Right lobe of liver (tissue), 6 donors: ENCODE measurements at regions not wholly inside any gene's neighbourhood (a gene's known extent, or its start where the extent isn't known, plus 50 kb on each side); places are given as distances from the start of the nearest gene placed in this dataset.

Experiments
- ATAC-seq, 4 donors: fragments of 200-7000 bp; cut with Tn5 transposase; one replicate each; pipeline ENCODE4 v1.9.1; 2020; ENCODE audit warnings: mild to moderate bottlenecking in 4 of 4, moderate library complexity in 4 of 4
- DNase-seq, 3 donors: peaks; one replicate each; pipeline ENCODE4 v3.0.0-alpha.2; 2020
- H3K27ac ChIP-seq, 3 donors: fragments of 200-600 bp; one replicate each; pipeline ENCODE4 v1.8.0; 2022
- H3K27me3 ChIP-seq, 2 donors: fragments of 200-600 bp; one replicate each; pipeline ENCODE4 v1.8.0; 2022
- H3K36me3 ChIP-seq, 4 donors: fragments of 200-600 bp; sonication (generic) in 1 of 4; one replicate each; pipeline versions ENCODE4 v1.5.1 to v1.8.0; 2017 to 2022; ENCODE audit warnings: control low read depth in 1 of 4
- H3K4me1 ChIP-seq, 4 donors: fragments of 200-600 bp; sonication (generic) in 1 of 4; one replicate each; pipeline versions ENCODE4 v1.5.1 to v1.8.0; 2017 to 2022; ENCODE audit warnings: control low read depth in 1 of 4
- H3K4me3 ChIP-seq, 3 donors: fragments of 200-600 bp; one replicate each; pipeline ENCODE4 v1.8.0; 2022
- H3K9me3 ChIP-seq, 4 donors: fragments of 200-600 bp; sonication (generic) in 1 of 4; one replicate each; pipeline versions ENCODE4 v1.5.1 to v1.8.0; 2017 to 2022; ENCODE audit warnings: control low read depth in 1 of 4
- POLR2A ChIP-seq: fragments of 450-650 bp; IDR thresholded peaks from one replicate; pipeline ENCODE4 v1.6.1; 2017; ENCODE audit warnings: antibody characterized with exemption, mild to moderate bottlenecking
- WGBS: methylation state at CpG from one replicate; pipeline ENCODE4 v1.1.6; 2018; ENCODE audit warnings: low coverage, low lambda C conversion rate; ENCODE audit not compliant: insufficient coverage; ENCODE audit errors: missing lambda C conversion rate; 5-methylcytosine and 5-hydroxymethylcytosine counted together
- intact Hi-C, 2 donors: fragments of 100-400 bp; cut with DNase I; formaldehyde crosslinking; loops; one replicate each; pipeline versions ENCODE4 v1.11.2 to v1.14.1; 2022
- TF ChIP-seq, protein P1 (sequence below), 4 donors: fragments of 200-600 bp in 3 of 4; fragments of 450-650 bp in 1 of 4; IDR thresholded peaks; one replicate each; pipeline versions ENCODE4 v1.5.1 to v1.8.0; 2016 to 2022; ENCODE audit warnings: antibody characterized with exemption in 4 of 4, mild to moderate bottlenecking in 2 of 4
- donor health status: DM: no; HTN: yes; CAD: no.
- donor health status: DM: no; HTN: no; CAD: no.
- donor health status: DM: no; HTN: no; CAD: no.
- donor health status: DM: no; HTN: yes; CAD: no.
- donor health status: DM: no; HTN: yes; CAD: no.

DNA sequence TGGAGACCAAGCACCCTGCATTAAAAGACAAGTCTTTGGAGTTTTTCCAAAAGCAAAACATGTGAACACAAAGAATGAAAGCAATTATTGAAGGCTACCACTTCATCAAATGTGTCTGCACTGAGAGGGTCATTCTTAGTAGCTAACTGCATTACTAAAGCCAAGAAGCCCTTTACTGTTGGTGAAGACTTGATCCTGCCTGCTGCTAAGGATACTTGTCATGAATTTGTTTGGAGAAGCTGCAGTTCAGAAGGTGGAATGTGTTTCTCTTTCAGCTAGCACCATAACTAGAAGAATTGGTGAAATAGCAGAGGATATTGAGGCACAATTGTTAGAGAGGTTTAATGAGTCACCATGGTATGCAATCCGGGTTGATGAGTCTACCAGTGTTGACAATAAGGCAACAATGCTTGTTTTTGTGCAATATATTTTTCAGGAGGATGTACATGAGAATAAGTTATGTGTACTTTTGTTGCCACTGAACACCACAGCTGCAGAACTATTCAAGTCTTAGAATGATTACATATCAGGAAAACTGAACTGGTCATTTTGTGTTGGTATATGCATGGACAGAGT lies 457.3 kb upstream of the ISX start:
- H3K27ac ChIP-seq, result no peak overlapping the region
- H3K27me3 ChIP-seq, result no peaks in the 10 kb centered on the region
- no peak for ATAC-seq
- H3K36me3 ChIP-seq, result no peaks in the 10 kb centered on the region
- no peaks in the 10 kb centered on the region for H3K4me1 ChIP-seq
- 31% methylated on average over 1 of the region's 1 CpG for WGBS
- H3K9me3 ChIP-seq, result no peaks in the 10 kb centered on the region
- H3K4me3 ChIP-seq, result no peak overlapping the region
- no peak for DNase-seq
- no peak for TF ChIP-seq POLR2A
- TF ChIP-seq, protein P1, sequence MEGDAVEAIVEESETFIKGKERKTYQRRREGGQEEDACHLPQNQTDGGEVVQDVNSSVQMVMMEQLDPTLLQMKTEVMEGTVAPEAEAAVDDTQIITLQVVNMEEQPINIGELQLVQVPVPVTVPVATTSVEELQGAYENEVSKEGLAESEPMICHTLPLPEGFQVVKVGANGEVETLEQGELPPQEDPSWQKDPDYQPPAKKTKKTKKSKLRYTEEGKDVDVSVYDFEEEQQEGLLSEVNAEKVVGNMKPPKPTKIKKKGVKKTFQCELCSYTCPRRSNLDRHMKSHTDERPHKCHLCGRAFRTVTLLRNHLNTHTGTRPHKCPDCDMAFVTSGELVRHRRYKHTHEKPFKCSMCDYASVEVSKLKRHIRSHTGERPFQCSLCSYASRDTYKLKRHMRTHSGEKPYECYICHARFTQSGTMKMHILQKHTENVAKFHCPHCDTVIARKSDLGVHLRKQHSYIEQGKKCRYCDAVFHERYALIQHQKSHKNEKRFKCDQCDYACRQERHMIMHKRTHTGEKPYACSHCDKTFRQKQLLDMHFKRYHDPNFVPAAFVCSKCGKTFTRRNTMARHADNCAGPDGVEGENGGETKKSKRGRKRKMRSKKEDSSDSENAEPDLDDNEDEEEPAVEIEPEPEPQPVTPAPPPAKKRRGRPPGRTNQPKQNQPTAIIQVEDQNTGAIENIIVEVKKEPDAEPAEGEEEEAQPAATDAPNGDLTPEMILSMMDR (IDR thresholded peaks at IDR 0.05), result no peak
- intact Hi-C loops, result no loop called here

DNA sequence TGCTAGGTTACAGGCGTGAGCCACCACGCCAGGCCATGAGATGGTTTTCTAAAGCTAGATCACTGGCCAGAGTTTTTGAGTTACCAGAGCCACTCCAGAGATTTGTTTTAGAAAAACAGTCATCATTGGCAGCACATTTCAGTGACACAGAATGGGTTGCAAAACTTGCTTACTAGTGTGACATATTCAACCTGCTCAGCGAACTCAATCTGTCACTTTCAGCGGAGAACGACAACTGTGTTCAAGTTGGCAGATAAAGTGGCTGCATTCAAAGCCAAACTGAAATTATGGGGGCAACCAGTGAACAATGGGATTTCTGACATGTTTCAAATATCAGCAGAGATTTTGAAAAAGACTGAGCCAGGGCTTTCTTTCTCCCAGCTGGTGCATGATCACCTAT lies 456.3 kb upstream of the ISX start:
- no peaks in the 10 kb centered on the region for H3K36me3 ChIP-seq
- intact Hi-C loops, result no loop called here
- TF ChIP-seq, protein P1 (IDR thresholded peaks at IDR 0.05), result no peak
- no peak for TF ChIP-seq POLR2A
- H3K4me1 ChIP-seq, result no peaks in the 10 kb centered on the region
- H3K27ac ChIP-seq, result no peak overlapping the region
- ATAC-seq (no peak), DNase-seq (no peak)
- no peaks in the 10 kb centered on the region for H3K27me3 ChIP-seq
- 82% methylated on average over 5 of the region's 5 CpGs for WGBS
- no peaks in the 10 kb centered on the region for H3K9me3 ChIP-seq
- no peak overlapping the region for H3K4me3 ChIP-seq

DNA sequence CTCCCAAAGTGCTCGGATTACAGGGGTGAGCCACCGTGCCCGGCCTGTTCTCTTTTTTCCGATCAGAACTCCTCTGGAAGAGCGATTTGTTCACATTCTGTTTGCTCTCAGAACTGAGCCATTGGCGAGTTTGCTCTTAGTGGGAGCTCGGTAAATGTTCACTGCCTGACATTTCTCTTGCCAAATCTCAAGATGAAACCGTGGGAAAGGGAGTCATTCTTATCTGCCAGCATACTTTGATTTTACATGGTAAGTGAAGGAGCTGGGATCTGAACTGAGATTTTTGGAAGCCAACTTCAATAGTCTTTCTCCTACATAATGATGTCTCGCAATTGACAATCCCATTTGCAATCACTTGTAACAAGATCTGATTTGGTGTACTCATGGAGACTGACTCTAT lies 445.8 kb upstream of the ISX start:
- no peaks in the 10 kb centered on the region for H3K4me1 ChIP-seq
- WGBS, result 67% methylated on average over 4 of the region's 9 CpGs
- H3K4me3 ChIP-seq, result no peak overlapping the region
- no peaks in the 10 kb centered on the region for H3K27me3 ChIP-seq
- no peaks in the 10 kb centered on the region for H3K9me3 ChIP-seq
- no peak overlapping the region for H3K27ac ChIP-seq
- DNase-seq (no peak), ATAC-seq (no peak)
- TF ChIP-seq, protein P1 (IDR thresholded peaks at IDR 0.05), result no peak
- TF ChIP-seq POLR2A, result no peak
- intact Hi-C loops, result no loop called here
- no peaks in the 10 kb centered on the region for H3K36me3 ChIP-seq

DNA sequence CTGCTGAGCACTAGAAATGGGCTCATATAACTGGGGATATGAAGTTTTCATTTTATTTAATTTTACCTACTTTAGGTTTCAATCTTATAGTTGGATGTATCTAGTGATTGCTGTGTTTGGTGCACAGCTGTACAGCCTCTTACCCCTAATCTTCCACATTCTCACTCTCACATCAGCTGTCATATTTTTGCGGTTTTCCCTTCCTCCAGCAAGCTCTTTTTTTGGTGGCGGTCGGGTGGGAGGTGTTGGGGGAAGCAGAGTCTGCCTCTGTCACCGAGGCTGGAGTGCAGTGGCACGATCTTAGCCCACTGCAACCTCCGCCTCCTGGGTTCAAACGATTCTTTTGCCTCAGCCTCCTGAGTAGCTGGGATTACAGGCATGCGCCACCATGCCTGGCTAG lies 445.1 kb upstream of the ISX start:
- ATAC-seq (no peak), DNase-seq (no peak)
- Histone ChIP-seq H3K9me3 (no peaks in the 10 kb centered on the region), H3K4me1 (no peaks in the 10 kb centered on the region), H3K27me3 (no peaks in the 10 kb centered on the region), H3K4me3 (no peak overlapping the region), H3K36me3 (no peaks in the 10 kb centered on the region), H3K27ac (no peak overlapping the region)
- WGBS, result 46% methylated on average over 7 of the region's 8 CpGs
- intact Hi-C loops, result no loop called here
- TF ChIP-seq, protein P1 (IDR thresholded peaks at IDR 0.05), result no peak
- no peak for TF ChIP-seq POLR2A

DNA sequence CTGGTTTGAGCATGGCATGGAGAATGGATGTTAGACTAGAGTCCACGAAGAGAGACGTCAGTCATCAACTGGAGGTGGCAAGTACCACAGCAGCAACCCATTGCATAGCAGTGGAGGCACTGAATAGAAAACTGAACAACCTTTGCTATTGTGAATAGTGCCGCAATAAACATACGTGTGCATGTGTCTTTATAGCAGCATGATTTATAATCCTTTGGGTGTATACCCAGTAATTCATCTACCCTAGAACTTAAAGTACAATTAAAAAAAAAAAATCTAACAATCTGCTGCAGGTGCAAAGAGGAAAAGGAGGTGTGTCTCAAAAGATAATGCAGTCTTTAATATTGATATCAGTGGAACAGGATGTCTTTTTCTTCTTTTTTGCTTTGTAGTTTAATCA lies 443.4 kb upstream of the ISX start:
- Histone ChIP-seq H3K4me3 (no peak overlapping the region), H3K27me3 (no peaks in the 10 kb centered on the region), H3K4me1 (no peaks in the 10 kb centered on the region), H3K9me3 (no peaks in the 10 kb centered on the region), H3K27ac (no peak overlapping the region), H3K36me3 (no peaks in the 10 kb centered on the region)
- ATAC-seq (no peak), DNase-seq (no peak)
- TF ChIP-seq POLR2A, result no peak
- TF ChIP-seq, protein P1 (IDR thresholded peaks at IDR 0.05), result no peak
- intact Hi-C loops, result no loop called here
- WGBS, result 81% methylated on average over 3 of the region's 4 CpGs
